HEK293T (cell line): ENCODE measurements at regions not wholly inside any gene's neighbourhood (a gene's known extent, or its start where the extent isn't known, plus 50 kb on each side); places are given as distances from the start of the nearest gene placed in this dataset.

Source experiments
- BHLHE40 ChIP-seq: fragments of 450-650 bp; IDR thresholded peaks from 2 replicates; pipeline ENCODE4 v1.6.1; 2016; ENCODE audit warnings: mild to moderate bottlenecking, moderate library complexity, borderline replicate concordance
- CTBP1 ChIP-seq: fragments of 450-650 bp; IDR thresholded peaks from 2 replicates; pipeline ENCODE4 v1.6.1; 2016; ENCODE audit warnings: borderline replicate concordance
- ELF4 ChIP-seq: fragments of 450-650 bp; IDR thresholded peaks from 2 replicates; pipeline ENCODE4 v1.6.1; 2017; ENCODE audit warnings: antibody characterized with exemption
- FOXA1 ChIP-seq: fragments of 450-650 bp; IDR thresholded peaks from 2 replicates; pipeline ENCODE4 v1.6.1; 2016; ENCODE audit warnings: mild to moderate bottlenecking
- FOXK2 ChIP-seq: fragments of 450-650 bp; IDR thresholded peaks from 2 replicates; pipeline ENCODE4 v1.6.1; 2016; ENCODE audit warnings: mild to moderate bottlenecking
- FOXM1 ChIP-seq: fragments of 450-650 bp; IDR thresholded peaks from 2 replicates; pipeline ENCODE4 v1.6.1; 2017; ENCODE audit warnings: mild to moderate bottlenecking, borderline replicate concordance
- HDGF ChIP-seq: fragments of 450-650 bp; IDR thresholded peaks from 2 replicates; pipeline ENCODE4 v1.6.1; 2017; ENCODE audit warnings: antibody characterized with exemption, borderline replicate concordance
- L3MBTL2 ChIP-seq: fragments of 450-650 bp; conservative IDR thresholded peaks from 2 replicates; pipeline ENCODE4 v1.6.1; 2016; ENCODE audit warnings: mild to moderate bottlenecking
- NFRKB ChIP-seq: fragments of 450-650 bp; IDR thresholded peaks from 2 replicates; pipeline ENCODE4 v1.6.1; 2016; ENCODE audit warnings: mild to moderate bottlenecking, moderate library complexity
- SP1 ChIP-seq: fragments of 450-650 bp; IDR thresholded peaks from 2 replicates; pipeline ENCODE4 v1.6.1; 2017
- SUZ12 ChIP-seq: fragments of 450-650 bp; IDR thresholded peaks from 2 replicates; pipeline ENCODE4 v1.6.1; 2016; ENCODE audit warnings: mild to moderate bottlenecking
- TARDBP ChIP-seq: fragments of 450-650 bp; IDR thresholded peaks from 2 replicates; pipeline ENCODE4 v1.6.1; 2016
- ZNF384 ChIP-seq: fragments of 450-650 bp; IDR thresholded peaks from 2 replicates; pipeline ENCODE4 v1.6.1; 2016
- TF ChIP-seq, protein P1 (sequence below): fragments of 450-650 bp; IDR thresholded peaks from 2 replicates; pipeline ENCODE4 v1.6.1; 2016

DNA sequence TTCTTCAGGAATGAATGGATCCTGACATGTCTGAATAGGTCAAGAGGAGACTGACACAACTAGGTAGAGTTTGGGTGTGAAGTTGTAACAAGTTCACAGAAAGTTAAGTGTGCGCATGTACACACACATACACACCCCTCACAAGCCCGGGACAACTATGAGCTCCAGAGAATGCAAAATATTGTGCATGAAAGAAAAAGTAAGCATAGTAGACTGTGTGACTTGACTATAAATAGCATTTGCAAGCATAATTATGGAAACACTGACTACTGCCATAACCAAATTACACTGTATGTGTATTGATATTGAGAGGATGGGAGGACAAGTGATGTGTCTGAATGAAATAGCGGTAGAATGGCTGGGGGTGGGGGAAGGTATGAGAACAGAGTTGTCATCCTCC lies 157.1 kb upstream of the NCK2 start:
- TF ChIP-seq FOXA1 (no peak), SP1 (no peak), BHLHE40 (no peak), TARDBP (no peak), HDGF (no peak), NFRKB (no peak), FOXK2 (no peak), SUZ12 (no peak), FOXM1 (no peak), L3MBTL2 (no peak), ZNF384 (no peak), ELF4 (no peak), CTBP1 (no peak)
- TF ChIP-seq, protein P1, sequence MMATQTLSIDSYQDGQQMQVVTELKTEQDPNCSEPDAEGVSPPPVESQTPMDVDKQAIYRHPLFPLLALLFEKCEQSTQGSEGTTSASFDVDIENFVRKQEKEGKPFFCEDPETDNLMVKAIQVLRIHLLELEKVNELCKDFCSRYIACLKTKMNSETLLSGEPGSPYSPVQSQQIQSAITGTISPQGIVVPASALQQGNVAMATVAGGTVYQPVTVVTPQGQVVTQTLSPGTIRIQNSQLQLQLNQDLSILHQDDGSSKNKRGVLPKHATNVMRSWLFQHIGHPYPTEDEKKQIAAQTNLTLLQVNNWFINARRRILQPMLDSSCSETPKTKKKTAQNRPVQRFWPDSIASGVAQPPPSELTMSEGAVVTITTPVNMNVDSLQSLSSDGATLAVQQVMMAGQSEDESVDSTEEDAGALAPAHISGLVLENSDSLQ, result no peak
